Heart right ventricle (tissue), 16 donors: ENCODE measurements at regions not wholly inside any gene's neighbourhood (a gene's known extent, or its start where the extent isn't known, plus 50 kb on each side); places are given as distances from the start of the nearest gene placed in this dataset.

Source experiments
- ATAC-seq, 8 donors: fragments of 200-7000 bp; cut with Tn5 transposase; one replicate each; pipeline ENCODE4 v1.9.1; 2020; ENCODE audit warnings: mild to moderate bottlenecking in 8 of 8, moderate library complexity in 8 of 8, moderate number of reproducible peaks in 1 of 8
- DNase-seq, 2 donors: peaks; one replicate each; pipeline ENCODE4 v3.0.0-alpha.2; 2020
- H3K27ac ChIP-seq, 10 donors: fragments of 200-600 bp; sonication (generic) in 2 of 10; one replicate each; pipeline versions ENCODE4 v1.5.0 to v1.8.0; 2020 to 2022; ENCODE audit warnings: mild to moderate bottlenecking in 3 of 10
- H3K27me3 ChIP-seq, 7 donors: fragments of 200-600 bp; one replicate each; pipeline ENCODE4 v1.8.0; 2021 to 2022; ENCODE audit warnings: mild to moderate bottlenecking in 2 of 7
- H3K36me3 ChIP-seq, 9 donors: fragments of 200-600 bp; sonication (generic) in 1 of 9; one replicate each; pipeline versions ENCODE4 v1.5.0 to v1.8.0; 2020 to 2022; ENCODE audit warnings: mild to moderate bottlenecking in 2 of 9
- H3K4me1 ChIP-seq, 9 donors: fragments of 200-600 bp; sonication (generic) in 1 of 9; one replicate each; pipeline versions ENCODE4 v1.5.0 to v1.8.0; 2020 to 2022; ENCODE audit warnings: mild to moderate bottlenecking in 4 of 9
- H3K4me3 ChIP-seq, 10 donors: fragments of 200-600 bp; sonication (generic) in 2 of 10; one replicate each; pipeline versions ENCODE4 v1.5.0 to v1.8.0; 2020 to 2022; ENCODE audit warnings: mild to moderate bottlenecking in 7 of 10, moderate library complexity in 2 of 10
- H3K9me3 ChIP-seq, 11 donors: fragments of 200-600 bp in 10 of 11; sonication (generic) in 2 of 11; one replicate each; pipeline versions ENCODE4 v1.5.0 to v1.8.0; 2013 to 2022; ENCODE audit warnings: mild to moderate bottlenecking in 2 of 11, control low read depth in 1 of 11, moderate library complexity in 1 of 11
- CTCF ChIP-seq, 9 donors: fragments of 200-600 bp; sonication (generic) in 2 of 9; IDR thresholded peaks; one replicate each; pipeline versions ENCODE4 v1.5.0 to v1.8.0; 2021 to 2022; ENCODE audit warnings: antibody characterized with exemption in 9 of 9, mild to moderate bottlenecking in 5 of 9, moderate library complexity in 1 of 9
- WGBS, 2 donors: extraction: QIAGEN DNeasy Blood & Tissue Kit; methylation state at CpG; one replicate each; pipeline ENCODE4 v1.1.7; 2013; ENCODE audit warnings: inconsistent platforms in 1 of 2; 5-methylcytosine and 5-hydroxymethylcytosine counted together
- intact Hi-C, 10 donors: fragments of 100-400 bp; cut with DNase I; formaldehyde crosslinking; loops; one replicate each; pipeline versions ENCODE4 v1.11.1 to v1.14.2; 2022
- donor health status: Arrhythmogenic right ventricular cardiomyopathy.
- donor health status: ischemic (EF 13 %, LVEDD 7.1; RV severe dilation, severe dysfunction).
- donor health status: healthy with polysubstance abuse.
- donor health status: DM: no; HTN: yes; CAD: no.
- donor health status: DM: no; HTN: no; CAD: no.
- donor health status: ischemic (EF 25% LVEDD 6.9; RV normal size, moderate dysfunction).
- donor health status: ischemic (EF 25% LVEDD 5.7; RV mildly dilated, moderate dysfunction).
- donor health status: healthy.
- donor health status: DM: yes; HTN: yes; CAD: no.
- donor health status: Ischemic cardiomyopathy.
- donor health status: ischemic (EF 35%, LVEDD 5.7; RV mildly dilated, moderate dysfunction).
- donor health status: nonischemic (EF 11% LVEDD 7.7; RV severe dilation, severe dysfunction).
- donor health status: DM: yes; HTN: yes; CAD: no.
- donor health status: PGD.
- donor health status: ischemic (EF 29% LVEDD 5.4; RV normal size, mild dysfunction).
- donor health status: nonischemic (EF 23%, LVEDD 6.1; RV moderate dilation, normal function).

- Histone ChIP-seq H3K27me3 (no peaks in the 10 kb centered on the region), H3K9me3 (no peaks in the 10 kb centered on the region), H3K4me3 (no peak overlapping the region), H3K27ac (no peak overlapping the region), H3K4me1 (peaks cover 0 to 13% (median 0%) of the 10 kb centered on the region in 9 donors), H3K36me3 (no peaks in the 10 kb centered on the region)
- intact Hi-C loops = no loop called here
- 91 to 92% methylated on average over 9 of the region's 9 CpGs for WGBS, 2 donors
- no peak for ATAC-seq
- TF ChIP-seq CTCF (IDR thresholded peaks at IDR 0.05) = no peak
- no peak for DNase-seq
These were observed 390.1 kb downstream of the IRS2 start for GRCh38 chr13:109396266-109396665.

GRCh38 chr13:109395014-109395413, 391.4 kb downstream of the IRS2 start:
- WGBS, 2 donors = 73 to 75% methylated on average over 5 of the region's 5 CpGs
- H3K27me3 ChIP-seq = no peaks in the 10 kb centered on the region
- H3K4me1 ChIP-seq = peaks cover 0 to 5% (median 0%) of the 10 kb centered on the region in 9 donors
- no peak for DNase-seq
- TF ChIP-seq CTCF (IDR thresholded peaks at IDR 0.05) = no peak
- no peaks in the 10 kb centered on the region for H3K36me3 ChIP-seq
- H3K9me3 ChIP-seq = no peaks in the 10 kb centered on the region
- intact Hi-C loops = no loop called here
- H3K27ac ChIP-seq = no peak overlapping the region
- ATAC-seq = no peak
- no peak overlapping the region for H3K4me3 ChIP-seq

- no peak for TF ChIP-seq CTCF (IDR thresholded peaks at IDR 0.05)
- intact Hi-C loops = no loop called here
- no peaks in the 10 kb centered on the region for H3K27me3 ChIP-seq
- peaks cover 0 to 10% (median 0%) of the 10 kb centered on the region in 9 donors for H3K4me1 ChIP-seq
- 85% methylated on average over 8 of the region's 8 CpGs for WGBS, 2 donors
- no peaks in the 10 kb centered on the region for H3K9me3 ChIP-seq
- H3K27ac ChIP-seq = no peak overlapping the region
- H3K36me3 ChIP-seq = no peaks in the 10 kb centered on the region
- ATAC-seq = no peak
- no peak overlapping the region for H3K4me3 ChIP-seq
- no peak for DNase-seq
These were observed 391.9 kb downstream of the IRS2 start for GRCh38 chr13:109394311-109394988.

GRCh38 chr13:109393045-109393444, 393.3 kb downstream of the IRS2 start:
- no peaks in the 10 kb centered on the region for H3K36me3 ChIP-seq
- H3K4me3 ChIP-seq = no peak overlapping the region
- 41 to 67% methylated on average over 1 of the region's 1 CpG for WGBS, 2 donors
- ATAC-seq (no peak), DNase-seq (no peak)
- TF ChIP-seq CTCF (IDR thresholded peaks at IDR 0.05) = no peak
- H3K4me1 ChIP-seq = peaks cover 0 to 15% (median 0%) of the 10 kb centered on the region in 9 donors
- intact Hi-C loops = no loop called here
- no peaks in the 10 kb centered on the region for H3K9me3 ChIP-seq
- H3K27me3 ChIP-seq = no peaks in the 10 kb centered on the region
- no peak overlapping the region for H3K27ac ChIP-seq
